ENCODE measurements at regions not wholly inside any gene's neighbourhood (a gene's known extent, or its start where the extent isn't known, plus 50 kb on each side); places are given as distances from the start of the nearest gene placed in this dataset.

DNA sequence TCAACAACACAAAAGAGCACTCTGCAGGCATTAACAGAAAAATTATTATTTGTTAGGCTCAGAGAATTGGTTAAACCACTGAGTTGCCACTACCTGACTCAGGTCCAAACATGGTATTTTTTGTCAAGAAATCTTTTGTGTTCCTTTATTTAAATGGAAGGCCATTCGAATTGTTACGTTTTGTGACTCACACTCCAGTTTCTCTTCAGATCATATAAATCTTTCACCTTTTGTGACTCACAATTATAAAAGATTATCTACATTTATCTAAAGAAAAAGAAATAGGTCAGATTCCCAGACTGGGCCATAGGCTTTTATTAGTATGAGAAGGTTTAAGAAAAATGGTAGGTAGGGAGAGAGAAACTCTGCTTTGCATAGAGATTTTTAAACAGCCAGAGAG is 669.8 kb downstream of the GALC start:
- Histone ChIP-seq H4K20me1 (ENCODE audit: control insufficient read depth, insufficient read depth) (no peaks in the 10 kb centered on the region), H3K79me2 (ENCODE audit: control insufficient read depth, insufficient read depth, low read length) (no peaks in the 10 kb centered on the region), H3K4me1 (ENCODE audit: control insufficient read depth, insufficient read depth, low read length) (no peaks in the 10 kb centered on the region), H3K27ac (ENCODE audit: control insufficient read depth, insufficient read depth) (no peak overlapping the region), H3K4me3 (no peak overlapping the region), H3K9ac (ENCODE audit: control insufficient read depth, insufficient read depth, low read length) (no peak overlapping the region), H3K4me2 (ENCODE audit: control insufficient read depth, insufficient read depth) (no peak overlapping the region), H3K27me3 (replicated peaks in 1 of 2; ENCODE audit: control insufficient read depth in 2 of 2, insufficient read depth in 2 of 2, low read length in 1 of 2) (no peaks in the 10 kb centered on the region), H3K9me3 (replicated peaks; ENCODE audit: control insufficient read depth, insufficient read depth, low read length) (no peaks in the 10 kb centered on the region), H3K36me3 (ENCODE audit: control insufficient read depth in 2 of 2, insufficient read depth in 2 of 2, low read length in 1 of 2) (no peaks in the 10 kb centered on the region), H2AFZ (ENCODE audit: control insufficient read depth, low read depth, low read length) (no peak overlapping the region)
- intact Hi-C loops (cut with micrococcal nuclease; ENCODE audit: unreplicated experiment) (no loop called here), in situ Hi-C loops (cut with MboI) (no loop called here)
- WGBS (ENCODE audit: insufficient coverage, insufficient replicate concordance, low lambda C conversion rate, missing lambda C conversion rate): 59% methylated on average over 2 of the region's 2 CpGs
- ChIA-PET POLR2A (no interaction called here), SMC1A (ENCODE audit: uncharacterized antibody, unreplicated experiment) (no interaction called here), RAD21 (ENCODE audit: unreplicated experiment) (no interaction called here), CTCF (no interaction called here)
- FAIRE-seq: no peak
- ATAC-seq: no peak
- no peak for DNase-seq (ENCODE audit: low read depth, low spot score)
- no TSS peak for BruUV-seq (replicated peaks)
- TF ChIP-seq SIX5 (IDR thresholded peaks at IDR 0.05; ENCODE audit: low read depth, low read length, severe bottlenecking) (no peak), NFYA (IDR thresholded peaks at IDR 0.05; ENCODE audit: borderline replicate concordance, low read depth, low read length) (no peak), ATF3 (IDR thresholded peaks at IDR 0.05; ENCODE audit: borderline replicate concordance, extremely low read depth, low read depth, low read length) (no peak), TCF7 (IDR thresholded peaks at IDR 0.05; ENCODE audit: borderline replicate concordance) (no peak), PBX3 (IDR thresholded peaks at IDR 0.05; ENCODE audit: insufficient replicate concordance, low read depth, low read length) (no peak), RAD51 (IDR thresholded peaks at IDR 0.05) (no peak), RELA (IDR thresholded peaks at IDR 0.05; ENCODE audit: borderline replicate concordance, partially characterized antibody) (no peak), HSF1 (IDR thresholded peaks at IDR 0.05; ENCODE audit: low read depth, low read length) (no peak), RBBP5 (conservative IDR thresholded peaks at IDR 0.05) (no peak), USF1 (IDR thresholded peaks at IDR 0.05; ENCODE audit: borderline replicate concordance, extremely low read length, insufficient read depth, low read depth, low read length) (no peak), FOXK2 (IDR thresholded peaks at IDR 0.05) (no peak), NBN (IDR thresholded peaks at IDR 0.05) (no peak), SREBF1 (IDR thresholded peaks at IDR 0.05; ENCODE audit: low read length) (no peak), CBX5 (IDR thresholded peaks at IDR 0.05; ENCODE audit: low read depth) (no peak), JUNB (IDR thresholded peaks at IDR 0.05) (no peak)
- TF ChIP-seq, protein P1, sequence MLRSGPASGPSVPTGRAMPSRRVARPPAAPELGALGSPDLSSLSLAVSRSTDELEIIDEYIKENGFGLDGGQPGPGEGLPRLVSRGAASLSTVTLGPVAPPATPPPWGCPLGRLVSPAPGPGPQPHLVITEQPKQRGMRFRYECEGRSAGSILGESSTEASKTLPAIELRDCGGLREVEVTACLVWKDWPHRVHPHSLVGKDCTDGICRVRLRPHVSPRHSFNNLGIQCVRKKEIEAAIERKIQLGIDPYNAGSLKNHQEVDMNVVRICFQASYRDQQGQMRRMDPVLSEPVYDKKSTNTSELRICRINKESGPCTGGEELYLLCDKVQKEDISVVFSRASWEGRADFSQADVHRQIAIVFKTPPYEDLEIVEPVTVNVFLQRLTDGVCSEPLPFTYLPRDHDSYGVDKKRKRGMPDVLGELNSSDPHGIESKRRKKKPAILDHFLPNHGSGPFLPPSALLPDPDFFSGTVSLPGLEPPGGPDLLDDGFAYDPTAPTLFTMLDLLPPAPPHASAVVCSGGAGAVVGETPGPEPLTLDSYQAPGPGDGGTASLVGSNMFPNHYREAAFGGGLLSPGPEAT (IDR thresholded peaks at IDR 0.05; ENCODE audit: low read depth): no peak
- TF ChIP-seq, protein P2, sequence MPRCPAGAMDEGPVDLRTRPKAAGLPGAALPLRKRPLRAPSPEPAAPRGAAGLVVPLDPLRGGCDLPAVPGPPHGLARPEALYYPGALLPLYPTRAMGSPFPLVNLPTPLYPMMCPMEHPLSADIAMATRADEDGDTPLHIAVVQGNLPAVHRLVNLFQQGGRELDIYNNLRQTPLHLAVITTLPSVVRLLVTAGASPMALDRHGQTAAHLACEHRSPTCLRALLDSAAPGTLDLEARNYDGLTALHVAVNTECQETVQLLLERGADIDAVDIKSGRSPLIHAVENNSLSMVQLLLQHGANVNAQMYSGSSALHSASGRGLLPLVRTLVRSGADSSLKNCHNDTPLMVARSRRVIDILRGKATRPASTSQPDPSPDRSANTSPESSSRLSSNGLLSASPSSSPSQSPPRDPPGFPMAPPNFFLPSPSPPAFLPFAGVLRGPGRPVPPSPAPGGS (IDR thresholded peaks at IDR 0.05; ENCODE audit: borderline replicate concordance, insufficient read depth, low read depth, low read length, poor library complexity, severe bottlenecking): no peak
